ENCODE measurements at regions not wholly inside any gene's neighbourhood (a gene's known extent, or its start where the extent isn't known, plus 50 kb on each side); places are given as distances from the start of the nearest gene placed in this dataset.
"Not testable (repeated sequence)": the region's sequence is repeated elsewhere in the genome, so short reads cannot be mapped to it uniquely, and the experiment has no call there.

- no peak for DNase-seq
Observed at GRCh38 chr11:42777776-42778175, 534.0 kb upstream of the API5 start.

- no peak for DNase-seq
Observed at GRCh38 chr11:42778193-42778592, 533.6 kb upstream of the API5 start.

- DNase-seq, result no peak
Observed at GRCh38 chr11:42779555-42779954, 532.2 kb upstream of the API5 start.

GRCh38 chr11:42786981-42787380, 524.8 kb upstream of the API5 start:
- no peak for DNase-seq

GRCh38 chr11:42795483-42795882, 516.3 kb upstream of the API5 start:
- DNase-seq, result not testable (repeated sequence)

- DNase-seq, result no peak
Observed at GRCh38 chr11:42800041-42800440, 511.8 kb upstream of the API5 start.

GRCh38 chr11:42802201-42802899, 509.4 kb upstream of the API5 start:
- DNase-seq, result no peak

- DNase-seq, result no peak
Observed at GRCh38 chr11:42806191-42806590, 505.6 kb upstream of the API5 start.

GRCh38 chr11:42812361-42812760, 499.4 kb upstream of the API5 start:
- peak; percentile 19 to 45 for DNase-seq

GRCh38 chr11:42812960-42813359, 498.8 kb upstream of the API5 start:
- no peak for DNase-seq

GRCh38 chr11:42816471-42816870, 495.3 kb upstream of the API5 start:
- DNase-seq, result no peak

GRCh38 chr11:42819126-42819525, 492.7 kb upstream of the API5 start:
- DNase-seq, result no peak

GRCh38 chr11:42822188-42822587, 489.6 kb upstream of the API5 start:
- not testable (repeated sequence) for DNase-seq

GRCh38 chr11:42823546-42823945, 488.2 kb upstream of the API5 start:
- no peak for DNase-seq

- DNase-seq, result no peak
Observed at GRCh38 chr11:42824067-42824466, 487.7 kb upstream of the API5 start.

- no peak for DNase-seq
Observed at GRCh38 chr11:42825598-42825997, 486.2 kb upstream of the API5 start.

GRCh38 chr11:42827845-42828244, 484.0 kb upstream of the API5 start:
- DNase-seq, result no peak

GRCh38 chr11:42837994-42838393, 473.8 kb upstream of the API5 start:
- DNase-seq, result no peak

GRCh38 chr11:42840176-42840829, 471.5 kb upstream of the API5 start:
- DNase-seq, result no peak

- no peak for DNase-seq
Observed at GRCh38 chr11:42840860-42841259, 470.9 kb upstream of the API5 start.

GRCh38 chr11:42841556-42841955, 470.2 kb upstream of the API5 start:
- no peak for DNase-seq

- DNase-seq, result no peak
Observed at GRCh38 chr11:42849362-42849761, 462.4 kb upstream of the API5 start.

GRCh38 chr11:42857344-42857743, 454.5 kb upstream of the API5 start:
- no peak for DNase-seq

GRCh38 chr11:42870480-42870879, 441.3 kb upstream of the API5 start:
- no peak for DNase-seq

Data from NCI-H187 (cell line).